Natural killer cell (primary cell): ENCODE measurements at regions not wholly inside any gene's neighbourhood (a gene's known extent, or its start where the extent isn't known, plus 50 kb on each side); places are given as distances from the start of the nearest gene placed in this dataset.

Experiments
- ATAC-seq, 3 donors: fragments of 150-1000 bp in 2 of 3; fragments of 200-7000 bp in 1 of 3; cut with Tn5 transposase; 1 replicate in 1 of 3; 2 replicates in 2 of 3; pipeline ENCODE4 v1.10.0; 2021; ENCODE audit warnings: mild to moderate bottlenecking in 2 of 3, moderate library complexity in 2 of 3
- DNase-seq, 2 donors: peaks; one replicate each; pipeline versions ENCODE4 v3.0.0 to v3.0.0-alpha.2; 2013 to 2021; ENCODE audit warnings: mixed read lengths in 1 of 2
- H3K27ac ChIP-seq: one replicate; pipeline ENCODE4 v1.5.1; 2013; ENCODE audit warnings: mild to moderate bottlenecking, low read length
- H3K27me3 ChIP-seq: one replicate; pipeline ENCODE4 v1.6.1; 2013; ENCODE audit warnings: low read length; ENCODE audit not compliant: control insufficient read depth, insufficient read depth
- H3K36me3 ChIP-seq: one replicate; pipeline ENCODE4 v1.6.1; 2013; ENCODE audit warnings: low read length; ENCODE audit not compliant: control insufficient read depth, insufficient read depth
- H3K4me1 ChIP-seq: one replicate; pipeline ENCODE4 v1.6.1; 2013; ENCODE audit warnings: low read length; ENCODE audit not compliant: control insufficient read depth, insufficient read depth
- H3K4me3 ChIP-seq: one replicate; pipeline ENCODE4 v1.5.1; 2013; ENCODE audit warnings: low read length
- H3K9me3 ChIP-seq: one replicate; pipeline ENCODE4 v1.6.1; 2013; ENCODE audit warnings: low read length; ENCODE audit not compliant: control insufficient read depth, insufficient read depth
- H3K27ac Mint-ChIP-seq, 2 donors: one replicate each; pipeline ENCODE4 v1.8.0; 2022; ENCODE audit warnings: mild to moderate bottlenecking in 2 of 2, mixed read lengths in 2 of 2, moderate library complexity in 1 of 2
- H3K27me3 Mint-ChIP-seq, 2 donors: one replicate each; pipeline ENCODE4 v1.8.0; 2022; ENCODE audit warnings: low read depth in 2 of 2, mixed read lengths in 2 of 2
- H3K36me3 Mint-ChIP-seq: one replicate; pipeline ENCODE4 v1.8.0; 2022; ENCODE audit warnings: mixed read lengths
- H3K4me1 Mint-ChIP-seq, 2 donors: one replicate each; pipeline ENCODE4 v1.8.0; 2022; ENCODE audit warnings: mixed read lengths in 2 of 2
- H3K4me3 Mint-ChIP-seq: one replicate; pipeline ENCODE4 v1.8.0; 2022; ENCODE audit warnings: mild to moderate bottlenecking, moderate library complexity, mixed read lengths
- H3K9me3 Mint-ChIP-seq, 2 donors: one replicate each; pipeline ENCODE4 v1.8.0; 2022; ENCODE audit warnings: mixed read lengths in 2 of 2
- WGBS: methylation state at CpG from one replicate; pipeline ENCODE4 v1.1.7; 2013; ENCODE audit warnings: missing lambda C conversion rate; ENCODE audit not compliant: insufficient coverage; 5-methylcytosine and 5-hydroxymethylcytosine counted together
- intact Hi-C: fragments of 100-400 bp; cut with micrococcal nuclease; formaldehyde crosslinking; loops from one replicate; pipeline ENCODE4 v1.14.2; 2022
- TF ChIP-seq, protein P1 (sequence below): fragments of 200-600 bp; IDR thresholded peaks from one replicate; pipeline ENCODE4 v1.8.0; 2022; ENCODE audit warnings: antibody characterized with exemption

DNA sequence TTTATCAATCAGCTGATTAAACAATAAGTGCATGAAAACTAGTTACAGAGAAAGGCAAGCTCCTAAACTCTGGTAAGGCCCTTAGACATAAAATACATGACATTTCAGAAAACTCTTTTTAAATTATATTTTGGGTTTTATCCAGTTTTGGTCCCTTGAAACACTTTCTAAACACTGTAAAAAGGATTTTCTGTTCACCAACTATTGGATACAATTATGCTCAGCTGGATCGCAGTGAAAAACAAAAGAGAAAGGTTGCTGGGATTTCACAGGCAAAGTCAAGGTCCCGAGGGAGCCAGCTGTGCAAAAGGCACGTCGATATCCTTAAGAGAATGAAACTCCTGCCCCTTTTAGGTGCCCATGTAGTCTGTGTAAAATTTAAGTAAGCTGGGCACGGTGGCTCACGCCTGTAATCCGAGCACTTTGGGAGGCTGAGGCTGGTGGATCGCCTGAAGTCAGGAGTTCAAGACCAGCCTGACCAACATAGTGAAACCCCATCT, 1018.4 kb upstream of the INTU start:
- ATAC-seq, result no peak
- WGBS, result 94% methylated on average over 8 of the region's 8 CpGs
- no peaks in the 10 kb centered on the region for H3K27me3 Mint-ChIP-seq

DNA sequence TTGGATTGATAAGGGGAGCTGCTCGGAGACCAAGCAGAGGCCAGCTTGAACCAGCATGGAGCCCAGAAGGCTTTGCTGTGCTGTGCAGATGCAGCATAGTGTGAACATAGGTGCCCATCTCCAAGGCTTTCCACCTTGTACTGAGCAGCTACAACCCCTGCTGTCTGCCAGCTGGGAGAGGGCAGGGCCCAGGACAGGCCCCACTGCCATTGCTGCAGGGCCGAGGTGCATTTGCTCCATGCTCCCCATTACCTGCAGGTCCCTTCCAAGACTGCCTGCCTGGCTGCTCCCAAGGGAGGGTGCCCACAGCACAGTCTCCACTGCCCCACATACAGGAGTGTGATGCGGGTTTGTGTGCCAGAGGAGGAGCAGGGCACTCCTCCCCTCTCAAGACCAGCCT, 1016.0 kb upstream of the INTU start:
- peaks cover 9% of the 10 kb centered on the region for H3K9me3 ChIP-seq
- H3K27me3 ChIP-seq, result no peaks in the 10 kb centered on the region
- no peaks in the 10 kb centered on the region for H3K36me3 ChIP-seq
- WGBS, result 91% methylated on average over 3 of the region's 3 CpGs
- DNase-seq (no peak), ATAC-seq (no peak)
- Mint-ChIP-seq H3K27ac (no peak overlapping the region), H3K27me3 (no peaks in the 10 kb centered on the region), H3K9me3 (peaks cover 12 to 20% of the 10 kb centered on the region in 2 donors), H3K36me3 (no peaks in the 10 kb centered on the region), H3K4me3 (no peak overlapping the region), H3K4me1 (no peaks in the 10 kb centered on the region)
- no peak overlapping the region for H3K27ac ChIP-seq
- TF ChIP-seq, protein P1, sequence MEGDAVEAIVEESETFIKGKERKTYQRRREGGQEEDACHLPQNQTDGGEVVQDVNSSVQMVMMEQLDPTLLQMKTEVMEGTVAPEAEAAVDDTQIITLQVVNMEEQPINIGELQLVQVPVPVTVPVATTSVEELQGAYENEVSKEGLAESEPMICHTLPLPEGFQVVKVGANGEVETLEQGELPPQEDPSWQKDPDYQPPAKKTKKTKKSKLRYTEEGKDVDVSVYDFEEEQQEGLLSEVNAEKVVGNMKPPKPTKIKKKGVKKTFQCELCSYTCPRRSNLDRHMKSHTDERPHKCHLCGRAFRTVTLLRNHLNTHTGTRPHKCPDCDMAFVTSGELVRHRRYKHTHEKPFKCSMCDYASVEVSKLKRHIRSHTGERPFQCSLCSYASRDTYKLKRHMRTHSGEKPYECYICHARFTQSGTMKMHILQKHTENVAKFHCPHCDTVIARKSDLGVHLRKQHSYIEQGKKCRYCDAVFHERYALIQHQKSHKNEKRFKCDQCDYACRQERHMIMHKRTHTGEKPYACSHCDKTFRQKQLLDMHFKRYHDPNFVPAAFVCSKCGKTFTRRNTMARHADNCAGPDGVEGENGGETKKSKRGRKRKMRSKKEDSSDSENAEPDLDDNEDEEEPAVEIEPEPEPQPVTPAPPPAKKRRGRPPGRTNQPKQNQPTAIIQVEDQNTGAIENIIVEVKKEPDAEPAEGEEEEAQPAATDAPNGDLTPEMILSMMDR, result no peak
- no peak overlapping the region for H3K4me3 ChIP-seq
- no peaks in the 10 kb centered on the region for H3K4me1 ChIP-seq
- intact Hi-C loops, result no loop called here

More for the DNA sequence above, 1018.4 kb upstream of the INTU start:
- Mint-ChIP-seq H3K27ac (no peak overlapping the region), H3K36me3 (no peaks in the 10 kb centered on the region), H3K4me1 (no peaks in the 10 kb centered on the region), H3K9me3 (peaks cover 7 to 13% of the 10 kb centered on the region in 2 donors), H3K4me3 (no peak overlapping the region)
- H3K27me3 ChIP-seq, result no peaks in the 10 kb centered on the region
- no peak overlapping the region for H3K27ac ChIP-seq
- no peak overlapping the region for H3K4me3 ChIP-seq
- no peaks in the 10 kb centered on the region for H3K4me1 ChIP-seq
- DNase-seq, result no peak
- TF ChIP-seq, protein P1, result no peak
- H3K36me3 ChIP-seq, result no peaks in the 10 kb centered on the region
- intact Hi-C loops, result no loop called here
- peaks cover 9% of the 10 kb centered on the region for H3K9me3 ChIP-seq

DNA sequence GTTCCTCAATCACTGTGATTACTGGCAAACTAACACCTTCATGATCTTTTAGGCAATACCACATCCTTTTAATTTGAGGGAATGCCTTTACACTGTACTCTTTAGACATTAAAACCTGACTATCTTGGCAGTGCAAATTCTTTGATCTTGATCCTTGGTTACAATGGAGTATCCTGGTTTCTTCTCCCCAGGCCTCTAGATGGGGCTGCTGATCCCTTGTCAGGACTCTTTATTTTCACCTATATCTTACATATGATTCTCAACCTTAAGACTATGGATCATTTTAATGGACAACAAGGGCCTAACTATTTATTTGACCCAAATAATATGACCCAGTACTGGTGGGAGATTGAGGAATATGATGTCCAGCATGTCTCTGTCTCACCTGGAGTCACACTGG, 1005.5 kb upstream of the INTU start:
- Mint-ChIP-seq H3K27me3 (no peaks in the 10 kb centered on the region), H3K27ac (no peak overlapping the region), H3K4me3 (no peak overlapping the region), H3K4me1 (no peaks in the 10 kb centered on the region), H3K9me3 (peaks cover 8 to 13% of the 10 kb centered on the region in 2 donors), H3K36me3 (no peaks in the 10 kb centered on the region)
- Histone ChIP-seq H3K4me1 (no peaks in the 10 kb centered on the region), H3K9me3 (no peaks in the 10 kb centered on the region), H3K36me3 (no peaks in the 10 kb centered on the region), H3K27me3 (no peaks in the 10 kb centered on the region), H3K27ac (no peak overlapping the region), H3K4me3 (no peak overlapping the region)
- ATAC-seq (no peak), DNase-seq (no peak)
- TF ChIP-seq, protein P1, result no peak
- intact Hi-C loops, result no loop called here

DNA sequence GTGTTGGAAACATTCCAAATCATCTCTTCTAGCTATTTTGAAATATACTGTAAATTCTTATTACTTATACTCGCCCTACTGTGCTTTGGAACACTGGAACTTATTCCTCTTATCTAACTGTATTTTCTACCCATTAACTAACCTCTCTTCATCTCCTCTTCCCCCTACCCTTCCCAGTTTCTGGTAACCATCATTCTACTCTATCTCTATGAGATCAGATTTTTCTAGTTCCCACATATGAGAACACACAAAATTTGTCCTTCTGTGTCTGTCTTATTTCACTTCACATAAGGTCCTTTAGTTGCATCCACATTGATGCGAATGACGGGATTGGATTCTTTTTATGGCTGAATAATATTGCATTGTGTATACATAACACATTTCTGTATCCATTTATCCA, 1003.8 kb upstream of the INTU start:
- intact Hi-C loops, result no loop called here
- H3K27me3 ChIP-seq, result no peaks in the 10 kb centered on the region
- 71% methylated on average over 1 of the region's 3 CpGs for WGBS
- ATAC-seq (no peak), DNase-seq (no peak)
- Mint-ChIP-seq H3K36me3 (no peaks in the 10 kb centered on the region), H3K27me3 (no peaks in the 10 kb centered on the region), H3K27ac (no peak overlapping the region), H3K9me3 (peaks cover 6 to 11% of the 10 kb centered on the region in 2 donors), H3K4me1 (no peaks in the 10 kb centered on the region), H3K4me3 (no peak overlapping the region)
- TF ChIP-seq, protein P1, result no peak
- H3K4me3 ChIP-seq, result no peak overlapping the region
- no peaks in the 10 kb centered on the region for H3K36me3 ChIP-seq
- H3K9me3 ChIP-seq, result no peaks in the 10 kb centered on the region
- no peak overlapping the region for H3K27ac ChIP-seq
- H3K4me1 ChIP-seq, result no peaks in the 10 kb centered on the region
